ENCODE measurements at regions not wholly inside any gene's neighbourhood (a gene's known extent, or its start where the extent isn't known, plus 50 kb on each side); places are given as distances from the start of the nearest gene placed in this dataset.

GRCh38 chr9:1917396-1917935, 97.7 kb upstream of the SMARCA2 start:
- no peak overlapping the region for H3K4me2 ChIP-seq (ENCODE audit: insufficient read depth, low read length)
- intact Hi-C loops (cut with micrococcal nuclease) = no loop called here
- no peaks in the 10 kb centered on the region for H3K27me3 ChIP-seq (ENCODE audit: control insufficient read depth in 2 of 2, insufficient read depth in 2 of 2, low read length in 2 of 2)
- H3K9ac ChIP-seq (replicated peaks; ENCODE audit: extremely low read depth, insufficient read depth, low read length) = no peak overlapping the region
- H3K4me3 ChIP-seq (replicated peaks in 1 of 3; ENCODE audit: insufficient read depth in 1 of 3, low read depth in 1 of 3, low read length in 3 of 3) = no peak overlapping the region
- DNase-seq (ENCODE audit: low read depth, low spot score) (no peak), FAIRE-seq (no peak)
- no peak overlapping the region for H3K27ac ChIP-seq (ENCODE audit: insufficient read depth, low read depth, low read length)
- BruUV-seq (replicated peaks) = no TSS peak
- no peaks in the 10 kb centered on the region for H3K4me1 ChIP-seq (ENCODE audit: control insufficient read depth, extremely low read depth, insufficient read depth, low read length)
- H4K20me1 ChIP-seq (replicated peaks; ENCODE audit: control insufficient read depth, extremely low read depth, insufficient read depth, low read length) = no peaks in the 10 kb centered on the region
- H2AFZ ChIP-seq (ENCODE audit: low read depth, low read length) = no peak overlapping the region
- POLR2A ChIA-PET = no interaction called here
- H3K9me3 ChIP-seq (replicated peaks; ENCODE audit: control insufficient read depth, insufficient read depth, low read length) = no peaks in the 10 kb centered on the region
- H3K79me2 ChIP-seq (ENCODE audit: control insufficient read depth, insufficient read depth, low read length) = no peaks in the 10 kb centered on the region
- dilution Hi-C loops (cut with MboI; ENCODE audit: extremely low pct_ligation_motif_present, low sequenced_read_pairs) = no loop called here
- H3K9me1 ChIP-seq (replicated peaks; ENCODE audit: control insufficient read depth, extremely low read depth, insufficient read depth, low read length) = no peaks in the 10 kb centered on the region
- TF ChIP-seq MAX (IDR thresholded peaks at IDR 0.05; ENCODE audit: insufficient read depth, insufficient read length) (no peak), EZH2 (IDR thresholded peaks at IDR 0.05; ENCODE audit: borderline replicate concordance, low read depth, low read length, severe bottlenecking) (no peak), POLR2A (IDR thresholded peaks at IDR 0.05; ENCODE audit: low read depth, low read length) (no peak), FOS (IDR thresholded peaks at IDR 0.05; ENCODE audit: borderline replicate concordance, insufficient read depth, low read length) (no peak), CTCF (IDR thresholded peaks at IDR 0.05; ENCODE audit: extremely low read depth in 1 of 2, insufficient read depth in 1 of 2, low read depth in 1 of 2, low read length in 2 of 2) (no peak), GATA2 (IDR thresholded peaks at IDR 0.05; ENCODE audit: insufficient read depth, insufficient read length, low read depth, low read length) (no peak), JUN (IDR thresholded peaks at IDR 0.05; ENCODE audit: borderline replicate concordance, insufficient read depth, insufficient read length, low read depth) (no peak), POLR2AphosphoS5 (IDR thresholded peaks at IDR 0.05; ENCODE audit: insufficient read depth, low read depth, low read length) (no peak), MYC (IDR thresholded peaks at IDR 0.05; ENCODE audit: low read depth, low read length) (no peak)
- no peaks in the 10 kb centered on the region for H3K36me3 ChIP-seq (ENCODE audit: control insufficient read depth in 2 of 2, extremely low read depth in 1 of 2, insufficient read depth in 2 of 2, low read length in 2 of 2)
- CTCF ChIA-PET = no interaction called here

Data from endothelial cell of umbilical vein (primary cell).